HEK293 (cell line): ENCODE measurements at regions not wholly inside any gene's neighbourhood (a gene's known extent, or its start where the extent isn't known, plus 50 kb on each side); places are given as distances from the start of the nearest gene placed in this dataset.

Source experiments
- CTCF ChIA-PET: fragments of 350-600 bp; formaldehyde crosslinking; extraction: SDS; loops from one replicate; lab custom pipeline; 2021; ENCODE audit warnings: antibody characterized with exemption; lab: Yijun Ruan, JAX
- POLR2A ChIA-PET: fragments of 300-600 bp; formaldehyde crosslinking; extraction: SDS; loops from one replicate; lab custom pipeline; 2020; ENCODE audit warnings: antibody characterized with exemption, inconsistent platforms; lab: Yijun Ruan, JAX
- H3K27ac ChIP-seq: fragments of 200-500 bp; sonication (Bioruptor generic); 2 replicates; pipeline ENCODE4 v1.5.1; 2014; ENCODE audit warnings: low read depth, low read length, control low read depth, inconsistent platforms; ENCODE audit errors: extremely low read depth
- H3K36me3 ChIP-seq, 2 experiments: fragments of 200-500 bp in 1 of 2; sonication (Bioruptor generic) in 1 of 2; 1 replicate in 1 of 2; 2 replicates in 1 of 2; pipeline ENCODE4 v1.5.1; 2014 to 2017; ENCODE audit warnings: inconsistent platforms in 2 of 2, low read length in 2 of 2; ENCODE audit not compliant: control insufficient read depth in 2 of 2, insufficient read depth in 1 of 2
- H3K4me1 ChIP-seq: fragments of 200-500 bp; sonication (Bioruptor generic); 2 replicates; pipeline ENCODE4 v1.5.1; 2014; ENCODE audit warnings: mild to moderate bottlenecking, low read length, inconsistent platforms; ENCODE audit not compliant: control insufficient read depth, insufficient read depth
- H3K4me3 ChIP-seq: 2 replicates; pipeline ENCODE4 v1.5.1; 2011; ENCODE audit warnings: low read depth, mild to moderate bottlenecking, control low read depth, low read length, moderate library complexity
- H3K9me3 ChIP-seq: fragments of 200-500 bp; sonication (Bioruptor generic); 2 replicates; pipeline ENCODE4 v1.5.1; 2014; ENCODE audit warnings: low read depth, low read length, inconsistent platforms; ENCODE audit not compliant: control insufficient read depth, insufficient read depth
- KLF10 ChIP-seq: fragments of 450-650 bp; IDR thresholded peaks from 2 replicates; pipeline ENCODE4 v1.5.1; 2018; ENCODE audit warnings: missing biosample characterization, mild to moderate bottlenecking, missing genetic modification characterization
- TRIM28 ChIP-seq: IDR thresholded peaks from 2 replicates; pipeline ENCODE4 v1.6.1; 2011; ENCODE audit warnings: low read length, control low read depth, borderline replicate concordance
- ZBTB8A ChIP-seq: fragments of 450-650 bp; formaldehyde crosslinking; IDR thresholded peaks from 2 replicates; pipeline ENCODE4 v1.5.1; 2016; ENCODE audit warnings: missing biosample characterization, missing genetic modification characterization
- ZNF138 ChIP-seq: fragments of 450-650 bp; formaldehyde crosslinking; IDR thresholded peaks from 2 replicates; pipeline ENCODE4 v1.5.1; 2016; ENCODE audit warnings: missing biosample characterization, missing genetic modification characterization, borderline replicate concordance
- ZNF184 ChIP-seq: fragments of 450-650 bp; IDR thresholded peaks from 2 replicates; pipeline ENCODE4 v1.5.1; 2018; ENCODE audit warnings: missing biosample characterization, mild to moderate bottlenecking, missing genetic modification characterization
- ZNF23 ChIP-seq: fragments of 450-650 bp; formaldehyde crosslinking; IDR thresholded peaks from 2 replicates; pipeline ENCODE4 v1.5.1; 2016; ENCODE audit warnings: missing biosample characterization, missing genetic modification characterization, borderline replicate concordance
- ZNF292 ChIP-seq: fragments of 450-650 bp; formaldehyde crosslinking; IDR thresholded peaks from 2 replicates; pipeline ENCODE4 v1.5.1; 2016; ENCODE audit warnings: low read depth, missing biosample characterization, missing genetic modification characterization, borderline replicate concordance
- ZNF311 ChIP-seq: fragments of 450-650 bp; formaldehyde crosslinking; IDR thresholded peaks from 2 replicates; pipeline ENCODE4 v1.5.1; 2017; ENCODE audit warnings: missing biosample characterization, missing genetic modification characterization, borderline replicate concordance
- ZNF341 ChIP-seq: fragments of 450-650 bp; formaldehyde crosslinking; IDR thresholded peaks from 2 replicates; pipeline ENCODE4; 2016; ENCODE audit warnings: low read depth, missing biosample characterization, missing genetic modification characterization
- ZNF404 ChIP-seq: fragments of 450-650 bp; formaldehyde crosslinking; IDR thresholded peaks from 2 replicates; pipeline ENCODE4 v1.5.1; 2017; ENCODE audit warnings: missing biosample characterization, missing genetic modification characterization
- ZNF426 ChIP-seq: fragments of 450-650 bp; formaldehyde crosslinking; IDR thresholded peaks from 2 replicates; pipeline ENCODE4 v1.5.1; 2017; ENCODE audit warnings: missing biosample characterization, missing genetic modification characterization, mild to moderate bottlenecking, inconsistent platforms, moderate library complexity
- ZNF558 ChIP-seq: fragments of 450-650 bp; formaldehyde crosslinking; IDR thresholded peaks from 2 replicates; pipeline ENCODE4 v1.5.1; 2016; ENCODE audit warnings: missing biosample characterization, missing genetic modification characterization
- ZNF560 ChIP-seq: fragments of 450-650 bp; formaldehyde crosslinking; IDR thresholded peaks from 2 replicates; pipeline ENCODE4 v1.5.1; 2017; ENCODE audit warnings: missing biosample characterization, missing genetic modification characterization, borderline replicate concordance
- ZNF626 ChIP-seq: fragments of 450-650 bp; sonication (Bioruptor Pico); formaldehyde crosslinking; IDR thresholded peaks from 2 replicates; pipeline ENCODE4 v1.5.1; 2018; ENCODE audit warnings: missing biosample characterization, missing genetic modification characterization, inconsistent platforms
- ZNF629 ChIP-seq: fragments of 450-650 bp; formaldehyde crosslinking; IDR thresholded peaks from 2 replicates; pipeline ENCODE4 v1.5.1; 2017; ENCODE audit warnings: missing biosample characterization, missing genetic modification characterization
- ZNF670 ChIP-seq: fragments of 450-650 bp; formaldehyde crosslinking; IDR thresholded peaks from 2 replicates; pipeline ENCODE4 v1.5.1; 2016; ENCODE audit warnings: missing biosample characterization, missing genetic modification characterization, low read depth
- ZNF768 ChIP-seq: fragments of 450-650 bp; formaldehyde crosslinking; IDR thresholded peaks from 2 replicates; pipeline ENCODE4 v1.5.1; 2018; ENCODE audit warnings: missing biosample characterization, mild to moderate bottlenecking, missing genetic modification characterization
- TF ChIP-seq, protein P1 (sequence below): fragments of 450-650 bp; formaldehyde crosslinking; conservative IDR thresholded peaks from 2 replicates; pipeline ENCODE4 v1.5.1; 2016; ENCODE audit warnings: low read depth, missing biosample characterization, missing genetic modification characterization
- TF ChIP-seq, protein P2 (sequence below): fragments of 450-650 bp; IDR thresholded peaks from 2 replicates; pipeline ENCODE4 v1.5.1; 2018; ENCODE audit warnings: missing biosample characterization, mild to moderate bottlenecking, missing genetic modification characterization
- TF ChIP-seq, protein P3 (sequence below): fragments of 450-650 bp; formaldehyde crosslinking; IDR thresholded peaks from 2 replicates; pipeline ENCODE4 v1.5.1; 2016; ENCODE audit warnings: missing biosample characterization, missing genetic modification characterization
- TF ChIP-seq, protein P4 (sequence below): fragments of 450-650 bp; formaldehyde crosslinking; conservative IDR thresholded peaks from 2 replicates; pipeline ENCODE4 v1.5.1; 2016; ENCODE audit warnings: low read depth, missing biosample characterization, missing genetic modification characterization

DNA sequence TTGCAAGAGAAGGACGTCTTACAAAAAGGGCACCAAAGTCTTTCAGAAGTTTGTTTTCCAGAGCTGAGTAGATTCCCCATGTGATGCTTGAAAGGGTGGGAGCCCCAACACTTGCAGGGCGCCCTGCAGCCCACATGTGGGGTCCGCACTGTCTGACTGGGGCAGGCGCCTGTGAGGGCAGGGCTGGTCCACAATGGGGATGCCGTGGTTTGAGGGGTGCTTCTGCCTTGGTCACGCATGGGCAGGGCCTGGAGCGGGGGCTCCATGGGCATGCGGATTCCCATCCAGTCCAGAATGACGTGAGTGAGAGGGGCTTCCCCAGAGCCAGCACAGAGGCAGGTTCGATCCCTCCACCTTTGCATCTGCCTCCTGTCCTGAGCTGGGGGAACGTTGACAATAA lies 101.5 kb upstream of the SHH start:
- H3K4me3 ChIP-seq: no peak overlapping the region
- H3K36me3 ChIP-seq: no peaks in the 10 kb centered on the region
- no peaks in the 10 kb centered on the region for H3K4me1 ChIP-seq
- ChIA-PET CTCF (no interaction called here), POLR2A (interaction anchor here (0.5 kb wide), 1 partner anchor 1008 kb away, joined by 4 read pairs; no protein-coding TSS in a partner anchor)
- no peaks in the 10 kb centered on the region for H3K9me3 ChIP-seq
- no peak for TF ChIP-seq ZBTB8A (tag by site-specific recombination)
- TF ChIP-seq, protein P1, sequence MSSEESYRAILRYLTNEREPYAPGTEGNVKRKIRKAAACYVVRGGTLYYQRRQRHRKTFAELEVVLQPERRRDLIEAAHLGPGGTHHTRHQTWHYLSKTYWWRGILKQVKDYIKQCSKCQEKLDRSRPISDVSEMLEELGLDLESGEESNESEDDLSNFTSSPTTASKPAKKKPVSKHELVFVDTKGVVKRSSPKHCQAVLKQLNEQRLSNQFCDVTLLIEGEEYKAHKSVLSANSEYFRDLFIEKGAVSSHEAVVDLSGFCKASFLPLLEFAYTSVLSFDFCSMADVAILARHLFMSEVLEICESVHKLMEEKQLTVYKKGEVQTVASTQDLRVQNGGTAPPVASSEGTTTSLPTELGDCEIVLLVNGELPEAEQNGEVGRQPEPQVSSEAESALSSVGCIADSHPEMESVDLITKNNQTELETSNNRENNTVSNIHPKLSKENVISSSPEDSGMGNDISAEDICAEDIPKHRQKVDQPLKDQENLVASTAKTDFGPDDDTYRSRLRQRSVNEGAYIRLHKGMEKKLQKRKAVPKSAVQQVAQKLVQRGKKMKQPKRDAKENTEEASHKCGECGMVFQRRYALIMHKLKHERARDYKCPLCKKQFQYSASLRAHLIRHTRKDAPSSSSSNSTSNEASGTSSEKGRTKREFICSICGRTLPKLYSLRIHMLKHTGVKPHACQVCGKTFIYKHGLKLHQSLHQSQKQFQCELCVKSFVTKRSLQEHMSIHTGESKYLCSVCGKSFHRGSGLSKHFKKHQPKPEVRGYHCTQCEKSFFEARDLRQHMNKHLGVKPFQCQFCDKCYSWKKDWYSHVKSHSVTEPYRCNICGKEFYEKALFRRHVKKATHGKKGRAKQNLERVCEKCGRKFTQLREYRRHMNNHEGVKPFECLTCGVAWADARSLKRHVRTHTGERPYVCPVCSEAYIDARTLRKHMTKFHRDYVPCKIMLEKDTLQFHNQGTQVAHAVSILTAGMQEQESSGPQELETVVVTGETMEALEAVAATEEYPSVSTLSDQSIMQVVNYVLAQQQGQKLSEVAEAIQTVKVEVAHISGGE: no peak
- TF ChIP-seq, protein P2, sequence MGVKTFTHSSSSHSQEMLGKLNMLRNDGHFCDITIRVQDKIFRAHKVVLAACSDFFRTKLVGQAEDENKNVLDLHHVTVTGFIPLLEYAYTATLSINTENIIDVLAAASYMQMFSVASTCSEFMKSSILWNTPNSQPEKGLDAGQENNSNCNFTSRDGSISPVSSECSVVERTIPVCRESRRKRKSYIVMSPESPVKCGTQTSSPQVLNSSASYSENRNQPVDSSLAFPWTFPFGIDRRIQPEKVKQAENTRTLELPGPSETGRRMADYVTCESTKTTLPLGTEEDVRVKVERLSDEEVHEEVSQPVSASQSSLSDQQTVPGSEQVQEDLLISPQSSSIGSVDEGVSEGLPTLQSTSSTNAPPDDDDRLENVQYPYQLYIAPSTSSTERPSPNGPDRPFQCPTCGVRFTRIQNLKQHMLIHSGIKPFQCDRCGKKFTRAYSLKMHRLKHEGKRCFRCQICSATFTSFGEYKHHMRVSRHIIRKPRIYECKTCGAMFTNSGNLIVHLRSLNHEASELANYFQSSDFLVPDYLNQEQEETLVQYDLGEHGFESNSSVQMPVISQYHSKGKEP: no peak
- TF ChIP-seq ZNF311: no peak
- no peak for TF ChIP-seq ZNF426 (tag by site-specific recombination)
- TF ChIP-seq ZNF670: no peak
- TF ChIP-seq ZNF626: no peak
- TF ChIP-seq ZNF768: no peak
- no peak for TF ChIP-seq KLF10 (tag by site-specific recombination)
- no peak for TF ChIP-seq ZNF341
- no peak for TF ChIP-seq ZNF23 (tag by site-specific recombination)
- H3K27ac ChIP-seq: no peak overlapping the region

DNA sequence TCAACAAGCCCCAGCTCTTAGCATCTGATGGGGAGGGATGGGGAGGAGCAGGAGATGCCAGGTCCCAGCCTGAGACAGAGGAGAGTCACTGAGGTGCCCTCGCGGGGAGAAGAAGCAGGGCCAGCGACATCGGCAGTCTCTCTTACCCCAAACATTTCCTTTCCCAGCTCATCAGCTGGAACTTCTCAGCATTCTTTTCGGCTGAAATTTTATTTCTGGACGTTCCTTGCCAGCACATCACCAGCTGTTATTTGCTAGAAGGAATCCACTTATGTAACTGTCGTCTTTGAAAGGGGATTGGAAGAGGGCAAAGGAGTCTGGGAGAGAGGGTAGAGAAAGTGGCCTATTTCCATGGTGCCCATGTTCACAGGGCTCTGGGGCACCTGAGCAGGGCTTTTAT lies 101.0 kb upstream of the SHH start:
- POLR2A ChIA-PET: interaction anchor here (0.5 kb wide), 1 partner anchor 1007 kb away, joined by 4 read pairs; no protein-coding TSS in a partner anchor
- Histone ChIP-seq H3K36me3 (no peaks in the 10 kb centered on the region), H3K4me1 (no peaks in the 10 kb centered on the region), H3K9me3 (no peaks in the 10 kb centered on the region), H3K4me3 (no peak overlapping the region), H3K27ac (no peak overlapping the region)
- CTCF ChIA-PET: no interaction called here
- TF ChIP-seq ZNF560 (no peak), ZNF184 (tag by site-specific recombination) (no peak), ZNF629 (tag by site-specific recombination) (no peak), TRIM28 (no peak), ZNF558 (no peak), ZNF138 (no peak), ZNF292 (tag by site-specific recombination) (no peak), ZNF341 (no peak), KLF10 (tag by site-specific recombination) (no peak), ZNF404 (tag by site-specific recombination) (no peak)
- TF ChIP-seq, protein P1: no peak
- TF ChIP-seq, protein P3, sequence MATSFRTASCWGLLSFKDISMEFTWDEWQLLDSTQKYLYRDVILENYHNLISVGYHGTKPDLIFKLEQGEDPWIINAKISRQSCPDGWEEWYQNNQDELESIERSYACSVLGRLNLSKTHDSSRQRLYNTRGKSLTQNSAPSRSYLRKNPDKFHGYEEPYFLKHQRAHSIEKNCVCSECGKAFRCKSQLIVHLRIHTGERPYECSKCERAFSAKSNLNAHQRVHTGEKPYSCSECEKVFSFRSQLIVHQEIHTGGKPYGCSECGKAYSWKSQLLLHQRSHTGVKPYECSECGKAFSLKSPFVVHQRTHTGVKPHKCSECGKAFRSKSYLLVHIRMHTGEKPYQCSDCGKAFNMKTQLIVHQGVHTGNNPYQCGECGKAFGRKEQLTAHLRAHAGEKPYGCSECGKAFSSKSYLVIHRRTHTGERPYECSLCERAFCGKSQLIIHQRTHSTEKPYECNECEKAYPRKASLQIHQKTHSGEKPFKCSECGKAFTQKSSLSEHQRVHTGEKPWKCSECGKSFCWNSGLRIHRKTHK: no peak
- TF ChIP-seq, protein P4, sequence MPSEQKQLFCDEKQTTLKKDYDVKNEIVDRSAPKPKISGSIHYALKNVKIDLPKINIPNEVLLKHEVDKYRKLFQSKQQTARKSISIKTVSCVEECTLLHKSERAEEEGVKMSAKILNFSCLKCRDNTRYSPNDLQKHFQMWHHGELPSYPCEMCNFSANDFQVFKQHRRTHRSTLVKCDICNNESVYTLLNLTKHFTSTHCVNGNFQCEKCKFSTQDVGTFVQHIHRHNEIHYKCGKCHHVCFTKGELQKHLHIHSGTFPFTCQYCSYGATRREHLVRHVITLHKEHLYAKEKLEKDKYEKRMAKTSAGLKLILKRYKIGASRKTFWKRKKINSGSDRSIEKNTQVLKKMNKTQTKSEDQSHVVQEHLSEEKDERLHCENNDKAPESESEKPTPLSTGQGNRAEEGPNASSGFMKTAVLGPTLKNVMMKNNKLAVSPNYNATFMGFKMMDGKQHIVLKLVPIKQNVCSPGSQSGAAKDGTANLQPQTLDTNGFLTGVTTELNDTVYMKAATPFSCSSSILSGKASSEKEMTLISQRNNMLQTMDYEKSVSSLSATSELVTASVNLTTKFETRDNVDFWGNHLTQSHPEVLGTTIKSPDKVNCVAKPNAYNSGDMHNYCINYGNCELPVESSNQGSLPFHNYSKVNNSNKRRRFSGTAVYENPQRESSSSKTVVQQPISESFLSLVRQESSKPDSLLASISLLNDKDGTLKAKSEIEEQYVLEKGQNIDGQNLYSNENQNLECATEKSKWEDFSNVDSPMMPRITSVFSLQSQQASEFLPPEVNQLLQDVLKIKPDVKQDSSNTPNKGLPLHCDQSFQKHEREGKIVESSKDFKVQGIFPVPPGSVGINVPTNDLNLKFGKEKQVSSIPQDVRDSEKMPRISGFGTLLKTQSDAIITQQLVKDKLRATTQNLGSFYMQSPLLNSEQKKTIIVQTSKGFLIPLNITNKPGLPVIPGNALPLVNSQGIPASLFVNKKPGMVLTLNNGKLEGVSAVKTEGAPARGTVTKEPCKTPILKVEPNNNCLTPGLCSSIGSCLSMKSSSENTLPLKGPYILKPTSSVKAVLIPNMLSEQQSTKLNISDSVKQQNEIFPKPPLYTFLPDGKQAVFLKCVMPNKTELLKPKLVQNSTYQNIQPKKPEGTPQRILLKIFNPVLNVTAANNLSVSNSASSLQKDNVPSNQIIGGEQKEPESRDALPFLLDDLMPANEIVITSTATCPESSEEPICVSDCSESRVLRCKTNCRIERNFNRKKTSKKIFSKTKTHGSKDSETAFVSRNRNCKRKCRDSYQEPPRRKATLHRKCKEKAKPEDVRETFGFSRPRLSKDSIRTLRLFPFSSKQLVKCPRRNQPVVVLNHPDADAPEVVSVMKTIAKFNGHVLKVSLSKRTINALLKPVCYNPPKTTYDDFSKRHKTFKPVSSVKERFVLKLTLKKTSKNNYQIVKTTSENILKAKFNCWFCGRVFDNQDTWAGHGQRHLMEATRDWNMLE (tag by site-specific recombination): no peak
